HL-60/S4 (cell line): ENCODE measurements at regions not wholly inside any gene's neighbourhood (a gene's known extent, or its start where the extent isn't known, plus 50 kb on each side); places are given as distances from the start of the nearest gene placed in this dataset.
"Not testable (repeated sequence)": the region's sequence is repeated elsewhere in the genome, so short reads cannot be mapped to it uniquely, and the experiment has no call there.

Experiments used
- in situ Hi-C: fragments of 300-500 bp; cut with MboI; formaldehyde crosslinking; loops from 2 replicates; pipeline ENCODE4 v1.14.3; 2022; ENCODE audit warnings: low sequenced_read_pairs

GRCh38 chr13:24992946-24993345, 103.0 kb upstream of the PABPC3 start:
- in situ Hi-C loops: loop anchor here (25.0 kb wide), 1 partner anchor 306 kb away; the partner anchor contains the start of gene ATP12A

GRCh38 chr13:24995225-24995804, 100.6 kb upstream of the PABPC3 start:
- in situ Hi-C loops: loop anchor here (25.0 kb wide), 1 partner anchor 308 kb away; the partner anchor contains the start of gene ATP12A

- in situ Hi-C loops: loop anchor here (25.0 kb wide), 1 partner anchor 310 kb away; the partner anchor contains the start of gene ATP12A
Observed at GRCh38 chr13:24997367-24997967, 98.5 kb upstream of the PABPC3 start.

- in situ Hi-C loops: loop anchor here (25.0 kb wide), 1 partner anchor 311 kb away; the partner anchor contains the start of gene ATP12A
Observed at GRCh38 chr13:24998433-24998832, 97.5 kb upstream of the PABPC3 start.

- in situ Hi-C loops: no loop called here
Observed at GRCh38 chr13:25001476-25002206, 94.3 kb upstream of the PABPC3 start.

GRCh38 chr13:25002311-25002710, 93.6 kb upstream of the PABPC3 start:
- in situ Hi-C loops: not testable (repeated sequence)

GRCh38 chr13:25004489-25004888, 91.4 kb upstream of the PABPC3 start:
- in situ Hi-C loops: not testable (repeated sequence)

GRCh38 chr13:25005050-25005497, 90.9 kb upstream of the PABPC3 start:
- in situ Hi-C loops: not testable (repeated sequence)

GRCh38 chr13:25007389-25007788, 88.5 kb upstream of the PABPC3 start:
- in situ Hi-C loops: not testable (repeated sequence)

- in situ Hi-C loops: not testable (repeated sequence)
Observed at GRCh38 chr13:25014398-25014973, 81.5 kb upstream of the PABPC3 start.

GRCh38 chr13:25017176-25017575, 78.8 kb upstream of the PABPC3 start:
- in situ Hi-C loops: not testable (repeated sequence)

- in situ Hi-C loops: not testable (repeated sequence)
Observed at GRCh38 chr13:25017808-25018728, 77.9 kb upstream of the PABPC3 start.

GRCh38 chr13:25018729-25019115, 77.2 kb upstream of the PABPC3 start:
- in situ Hi-C loops: no loop called here

- in situ Hi-C loops: not testable (repeated sequence)
Observed at GRCh38 chr13:25019741-25020140, 76.2 kb upstream of the PABPC3 start.

GRCh38 chr13:25024175-25024574, 71.8 kb upstream of the PABPC3 start:
- in situ Hi-C loops: no loop called here

GRCh38 chr13:25032160-25032559, 63.8 kb upstream of the PABPC3 start:
- in situ Hi-C loops: no loop called here

GRCh38 chr13:25034173-25034572, 61.8 kb upstream of the PABPC3 start:
- in situ Hi-C loops: no loop called here

GRCh38 chr13:25037057-25037813, 58.7 kb upstream of the PABPC3 start:
- in situ Hi-C loops: no loop called here

GRCh38 chr13:25042151-25042865, 53.6 kb upstream of the PABPC3 start:
- in situ Hi-C loops: no loop called here
